RWPE1 (cell line): ENCODE measurements at regions not wholly inside any gene's neighbourhood (a gene's known extent, or its start where the extent isn't known, plus 50 kb on each side); places are given as distances from the start of the nearest gene placed in this dataset.

Source experiments
- CTCF ChIA-PET: fragments of 350-600 bp; sonication (Branson Sonifier 250); formaldehyde crosslinking; extraction: SDS; loops from one replicate; lab custom pipeline; 2021; lab: Yijun Ruan, JAX
- POLR2A ChIA-PET: fragments of 400-600 bp; formaldehyde crosslinking; extraction: SDS; loops from one replicate; lab custom pipeline; 2020; ENCODE audit warnings: antibody characterized with exemption; ENCODE audit not compliant: low non-redundant PET; lab: Yijun Ruan, JAX
- DNase-seq: peaks from one replicate; pipeline ENCODE4 v3.0.0; 2012; ENCODE audit warnings: low spot score
- H3K27ac ChIP-seq: fragments of 450-650 bp; 2 replicates; pipeline ENCODE4 v1.5.1; 2017
- CTCF ChIP-seq: fragments of 450-650 bp; conservative IDR thresholded peaks from 2 replicates; pipeline ENCODE4 v1.5.1; 2017; ENCODE audit warnings: low read depth, mild to moderate bottlenecking

DNA sequence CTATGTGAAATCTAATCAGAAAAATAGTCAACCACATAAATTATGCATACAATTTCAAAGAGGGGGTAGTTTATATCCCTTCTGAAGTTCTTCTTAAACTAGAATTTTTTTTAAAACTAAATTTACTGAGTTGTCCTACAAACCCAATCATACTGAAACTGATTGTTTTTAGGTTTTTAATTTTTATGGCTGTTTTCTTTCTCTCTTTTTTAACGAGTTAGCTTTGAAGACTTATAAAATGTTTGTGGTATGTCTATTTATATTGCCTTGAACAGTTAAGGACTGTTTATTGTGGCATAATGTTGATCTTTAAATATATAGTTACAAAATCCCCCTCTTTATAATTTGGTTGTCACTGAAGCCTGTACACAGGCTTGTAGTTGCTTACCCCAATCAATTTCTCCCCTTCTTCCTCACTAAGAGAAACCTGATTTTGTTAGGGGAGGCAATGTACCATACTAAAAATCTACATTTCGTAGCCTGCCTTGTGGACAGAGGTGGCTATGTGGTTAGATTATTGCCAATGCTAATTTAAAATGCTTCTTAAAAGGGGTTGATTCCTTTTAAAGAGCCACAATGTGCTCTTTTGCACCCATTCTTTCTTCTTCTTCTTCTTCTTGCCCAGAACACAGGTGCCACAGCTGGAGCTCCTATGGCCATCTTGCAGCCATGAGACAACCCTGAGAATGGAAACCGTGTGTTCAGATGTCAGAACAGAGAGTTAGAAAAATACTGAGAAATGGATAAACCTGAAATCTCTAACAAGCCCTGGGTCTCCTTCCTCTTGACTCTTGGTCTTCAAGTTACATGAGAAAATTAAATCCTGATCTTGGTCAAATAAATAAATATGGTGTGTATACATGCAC, 102.7 kb upstream of the ZNF827 start:
- TF ChIP-seq CTCF, result no peak
- no peak for DNase-seq
- no peak overlapping the region for H3K27ac ChIP-seq
- ChIA-PET CTCF (no interaction called here), POLR2A (no interaction called here)

DNA sequence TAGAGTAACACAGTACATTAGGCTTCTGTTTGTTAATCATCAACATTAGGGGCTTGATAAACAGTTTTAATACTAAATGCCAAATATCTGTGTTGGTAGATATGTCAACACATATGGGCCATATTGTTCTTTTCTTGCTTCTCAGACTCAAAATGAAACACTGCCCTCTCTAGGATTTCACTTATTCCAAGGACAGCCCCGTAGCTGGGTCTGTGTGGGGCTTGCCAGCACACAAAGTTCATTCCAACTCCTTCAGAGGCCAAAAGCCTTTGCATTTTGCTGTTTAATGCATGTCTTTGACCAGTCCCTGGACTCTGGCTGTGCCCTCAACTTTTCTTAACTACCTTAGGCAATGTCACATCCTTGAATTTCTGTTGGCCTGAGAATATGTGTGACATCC, 102.0 kb upstream of the ZNF827 start:
- no peak for DNase-seq
- POLR2A ChIA-PET, result no interaction called here
- CTCF ChIA-PET, result no interaction called here
- H3K27ac ChIP-seq, result no peak overlapping the region
- TF ChIP-seq CTCF, result no peak

DNA sequence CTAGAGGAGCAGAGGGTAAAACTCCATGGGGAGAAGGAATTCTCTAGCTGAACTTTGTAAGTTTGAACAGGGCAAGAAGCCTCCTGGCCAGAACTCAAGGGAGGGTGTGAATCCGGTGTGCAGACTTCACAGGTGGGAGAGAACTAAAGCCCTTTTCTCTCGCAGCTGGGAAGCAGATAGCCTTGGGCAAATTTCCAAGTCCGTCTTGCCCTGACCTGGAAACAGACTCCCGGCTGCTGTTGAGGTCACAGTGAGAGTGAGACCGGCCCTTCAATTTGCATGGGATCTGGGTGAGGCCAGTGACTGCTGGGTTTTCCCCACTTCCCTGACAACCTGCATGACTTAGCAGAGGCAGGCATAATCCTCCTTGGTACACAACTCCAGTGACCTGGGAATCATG, 94.5 kb upstream of the ZNF827 start:
- no peak overlapping the region for H3K27ac ChIP-seq
- TF ChIP-seq CTCF, result no peak
- no peak for DNase-seq
- POLR2A ChIA-PET, result no interaction called here
- CTCF ChIA-PET, result no interaction called here

DNA sequence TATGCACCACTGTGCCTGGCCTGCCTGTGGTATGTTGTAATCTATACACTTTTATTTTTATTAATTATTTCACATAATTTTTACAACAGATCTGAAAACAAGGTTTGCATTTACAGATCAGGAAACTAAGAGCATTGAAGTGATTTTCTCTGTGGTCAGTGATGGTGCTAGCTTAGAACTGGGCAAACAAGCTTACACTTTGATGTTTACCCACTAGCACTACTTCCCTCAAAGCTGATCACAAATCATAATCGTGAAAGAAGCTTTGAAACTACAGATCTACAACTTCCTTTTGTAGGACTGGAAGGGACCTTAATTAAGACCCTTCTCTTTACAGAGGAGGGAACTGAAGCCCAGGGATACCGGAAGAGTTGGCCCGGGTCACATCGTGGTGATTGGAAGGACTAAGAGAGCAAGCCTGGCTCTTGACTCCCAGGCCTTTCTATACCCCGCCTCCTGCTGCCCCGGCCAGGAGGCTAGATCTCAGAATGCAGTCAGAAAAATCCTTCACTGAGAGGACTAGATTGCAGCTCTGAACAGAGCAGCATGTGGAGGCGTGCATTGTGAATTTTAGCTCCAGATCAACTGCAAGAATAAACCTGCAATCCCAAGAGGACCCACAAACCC, 93.7 kb upstream of the ZNF827 start:
- no peak overlapping the region for H3K27ac ChIP-seq
- ChIA-PET CTCF (interaction anchor here (0.7 kb wide), 1 partner anchor 492 kb away, joined by 3 read pairs; no protein-coding TSS in a partner anchor), POLR2A (no interaction called here)
- no peak for TF ChIP-seq CTCF
- DNase-seq, result no peak

GRCh38 chr4:146029939-146030710, 91.5 kb upstream of the ZNF827 start:
- H3K27ac ChIP-seq, result no peak overlapping the region
- no peak for DNase-seq
- ChIA-PET POLR2A (no interaction called here), CTCF (no interaction called here)
- no peak for TF ChIP-seq CTCF

DNA sequence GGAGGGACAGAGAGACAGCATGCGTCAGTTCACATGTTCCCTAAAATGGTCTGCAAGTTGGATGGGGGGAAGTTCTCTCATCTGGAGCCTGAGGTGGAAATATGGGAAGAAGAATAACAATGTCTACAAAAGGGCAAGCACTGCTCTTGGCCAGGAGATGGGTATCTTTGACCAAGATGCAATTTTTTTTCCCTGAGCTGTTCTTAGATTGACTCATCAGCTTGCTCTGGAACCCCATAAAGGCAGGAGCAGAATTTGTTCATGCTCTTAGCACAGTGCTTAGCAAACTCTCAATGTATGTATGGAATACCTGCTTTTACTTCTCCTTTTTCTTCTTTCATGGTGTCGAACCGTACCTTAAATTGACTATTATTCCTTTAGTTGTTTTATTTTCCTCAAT, 90.5 kb upstream of the ZNF827 start:
- no peak for DNase-seq
- no peak for TF ChIP-seq CTCF
- ChIA-PET POLR2A (no interaction called here), CTCF (interaction anchor here (0.6 kb wide), 1 partner anchor 811 kb away, joined by 5 read pairs; no protein-coding TSS in a partner anchor)
- H3K27ac ChIP-seq, result no peak overlapping the region
